Stimulated activated CD4-positive, alpha-beta T cell treated with anti-CD3 and anti-CD28 coated beads, Interleukin-2, amount 100 ng/mL, for 24 hours (primary cell): ENCODE measurements at regions not wholly inside any gene's neighbourhood (a gene's known extent, or its start where the extent isn't known, plus 50 kb on each side); places are given as distances from the start of the nearest gene placed in this dataset.

Source experiments
- DNase-seq, 2 donors: peaks; one replicate each; pipeline ENCODE4 v3.0.0-alpha.2; 2020

- DNase-seq: no peak
These were observed 235.1 kb downstream of the PPARGC1A start for GRCh38 chr4:23654791-23655190.

DNA sequence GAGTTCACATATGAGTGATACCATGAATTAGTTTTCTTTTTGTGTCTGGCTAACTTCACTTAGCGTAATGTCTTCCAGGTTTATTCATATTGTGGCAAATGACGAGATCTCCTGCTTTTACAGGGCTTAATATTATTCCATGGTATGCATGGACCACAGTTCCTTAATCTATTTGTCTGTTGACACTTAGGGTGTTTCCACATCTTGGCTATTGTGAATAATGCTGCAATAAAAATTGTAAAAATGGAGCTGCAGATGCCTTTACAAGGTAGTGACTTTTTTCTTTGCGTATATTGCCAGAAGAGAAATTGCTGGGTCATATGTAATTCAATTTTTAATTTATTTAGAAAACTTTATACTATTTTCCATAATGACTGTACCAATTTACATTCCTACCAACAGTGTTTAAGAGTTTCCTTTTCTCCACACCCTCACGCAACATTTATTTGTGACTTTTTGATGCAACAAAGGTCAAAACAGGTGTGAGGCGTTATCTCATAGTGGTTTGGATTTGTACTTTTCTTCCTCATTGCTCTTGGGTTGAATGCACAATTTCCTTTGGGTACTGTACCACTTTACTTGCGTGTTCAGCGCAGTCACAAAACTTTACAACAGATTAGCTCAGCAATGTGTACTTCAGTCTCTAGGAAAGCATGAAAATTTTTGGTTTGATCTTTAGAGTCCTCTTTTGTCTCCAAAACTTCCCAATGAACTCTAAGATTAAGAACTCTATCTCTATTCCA, 240.8 kb downstream of the PPARGC1A start:
- no peak for DNase-seq

DNA sequence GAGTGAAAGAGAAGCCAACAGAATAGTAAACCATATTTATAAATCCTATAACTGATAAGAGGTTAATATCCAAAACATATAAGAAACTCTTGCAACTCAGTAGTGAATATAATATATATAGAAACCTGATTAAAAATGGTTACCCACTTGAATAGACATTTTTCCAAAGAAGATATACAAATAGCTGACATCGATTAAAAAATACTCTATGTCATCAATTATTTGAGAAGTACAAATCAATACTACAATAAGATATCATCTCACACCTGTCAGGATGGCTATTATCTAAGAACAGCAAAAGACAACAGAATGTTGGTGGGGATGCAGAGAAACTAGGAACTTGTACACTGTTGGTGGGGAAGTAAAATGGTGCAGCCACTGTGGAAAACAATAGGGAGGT, 254.4 kb downstream of the PPARGC1A start:
- DNase-seq: no peak

DNA sequence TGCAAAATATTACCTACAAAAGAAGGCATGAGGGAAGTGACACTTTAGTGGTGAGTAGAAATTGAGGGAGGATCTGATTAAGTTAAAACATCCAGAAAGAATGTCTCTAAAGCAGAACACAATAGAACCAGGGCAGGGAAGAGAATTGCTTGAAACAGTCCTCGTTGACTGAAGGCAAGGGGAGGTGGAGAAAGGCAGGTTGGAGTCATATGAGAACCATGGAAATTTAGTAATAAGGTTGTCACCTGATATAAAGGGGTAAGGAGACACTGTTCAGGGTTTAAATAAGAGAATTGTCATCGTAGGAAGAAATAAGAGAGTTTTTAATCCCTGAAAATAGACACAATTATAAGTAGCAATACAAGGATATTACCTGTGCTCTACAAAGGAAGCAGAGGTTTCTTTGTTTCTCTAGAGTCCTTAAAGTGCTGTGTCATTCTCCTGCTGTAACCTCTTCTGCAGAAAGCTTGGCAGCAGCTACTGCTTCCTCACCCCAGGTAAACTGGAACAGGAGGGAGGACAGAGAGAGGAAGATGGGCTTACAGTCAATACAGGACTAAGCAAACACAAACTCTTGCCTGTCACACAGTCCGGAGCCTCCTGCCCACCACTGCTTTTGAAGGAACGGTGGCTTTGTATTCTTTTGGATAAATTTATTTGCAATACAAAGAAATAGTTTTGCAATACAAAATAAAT, 258.4 kb downstream of the PPARGC1A start:
- DNase-seq: no peak

DNA sequence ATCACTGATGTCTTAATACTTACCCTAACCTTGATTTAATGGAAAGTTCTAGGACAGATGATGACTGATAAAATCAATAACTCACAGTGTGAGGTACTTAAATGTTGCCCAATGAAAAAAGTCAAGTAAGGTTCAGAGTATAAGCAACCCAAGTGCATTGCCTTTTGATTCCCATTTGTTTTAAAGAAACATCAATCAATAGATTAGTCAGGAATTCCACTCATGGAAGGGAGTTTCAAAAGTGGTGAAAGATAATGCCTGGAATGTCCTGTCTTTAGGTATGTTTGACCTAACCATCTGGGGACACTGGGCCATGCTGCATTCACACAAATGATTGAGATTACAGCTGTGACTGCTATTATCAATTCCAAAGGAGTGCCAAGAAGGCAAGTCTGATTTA, 259.7 kb downstream of the PPARGC1A start:
- no peak for DNase-seq

DNA sequence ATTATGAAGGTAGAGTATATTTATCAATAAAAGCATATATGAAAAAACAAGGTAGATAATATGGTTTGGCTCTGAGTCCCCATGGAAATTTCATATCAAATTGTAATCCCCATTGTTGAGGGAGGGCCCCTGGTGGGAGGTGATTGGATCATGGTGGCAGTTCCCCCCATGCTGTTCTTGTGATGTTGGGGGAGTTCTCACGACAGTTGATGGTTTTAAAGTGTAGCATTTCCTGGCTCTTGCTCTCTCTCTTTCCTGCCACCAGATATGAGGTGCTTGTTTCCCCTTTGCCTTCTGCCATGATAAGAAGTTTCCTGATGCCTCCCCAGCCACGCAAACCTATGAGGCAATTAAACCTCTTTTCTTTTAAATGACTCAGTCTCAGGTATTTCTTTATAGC, 260.4 kb downstream of the PPARGC1A start:
- no peak for DNase-seq

DNA sequence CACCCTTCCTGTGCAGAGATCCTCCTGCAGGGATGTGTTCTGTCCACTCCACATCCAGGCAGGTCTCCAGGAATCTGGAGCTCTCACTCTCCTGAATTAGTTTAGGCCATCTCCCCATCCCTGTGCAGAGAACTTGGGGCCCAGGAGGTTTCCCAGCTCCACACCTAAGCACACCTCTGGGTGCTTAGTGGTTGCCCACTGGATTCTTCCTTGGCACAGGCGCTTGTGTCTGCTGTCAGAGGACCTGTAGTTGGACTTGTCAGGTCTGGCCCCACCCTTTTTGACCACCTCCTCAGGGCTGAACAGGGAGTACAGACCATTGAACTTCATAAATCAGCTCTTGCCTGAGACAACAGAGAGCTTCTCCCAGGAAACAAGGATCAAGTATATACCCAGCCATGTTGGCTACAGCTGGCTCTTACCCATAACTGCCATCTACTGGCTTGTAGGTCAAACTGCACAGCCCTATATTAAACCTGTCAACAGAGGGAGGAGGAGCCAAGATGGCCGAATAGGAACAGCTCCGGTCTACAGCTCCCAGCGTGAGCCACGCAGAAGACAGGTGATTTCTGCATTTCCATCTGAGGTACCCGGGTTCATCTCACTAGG, 275.5 kb downstream of the PPARGC1A start:
- no peak for DNase-seq

GRCh38 chr4:23613782-23614181, 276.1 kb downstream of the PPARGC1A start:
- no peak for DNase-seq

DNA sequence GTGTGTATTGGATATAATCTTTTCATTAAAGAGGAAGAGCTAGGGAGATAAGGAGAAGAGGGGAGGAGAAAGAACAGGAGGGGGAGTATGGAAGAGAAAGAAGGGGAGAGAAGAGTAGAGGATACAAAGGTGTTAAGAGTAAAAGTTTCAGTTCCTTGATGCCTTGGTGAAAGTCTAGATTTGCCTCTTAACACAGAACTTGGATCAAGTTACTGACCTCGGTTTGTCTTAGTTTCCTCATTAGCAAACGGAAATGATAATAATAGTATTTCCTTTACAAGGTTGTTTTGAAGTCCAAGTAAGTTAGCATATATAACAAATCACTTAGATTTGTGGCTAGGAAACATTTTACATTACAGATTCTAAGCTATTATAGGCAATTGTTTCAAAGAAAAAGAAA, 287.1 kb downstream of the PPARGC1A start:
- DNase-seq: no peak

DNA sequence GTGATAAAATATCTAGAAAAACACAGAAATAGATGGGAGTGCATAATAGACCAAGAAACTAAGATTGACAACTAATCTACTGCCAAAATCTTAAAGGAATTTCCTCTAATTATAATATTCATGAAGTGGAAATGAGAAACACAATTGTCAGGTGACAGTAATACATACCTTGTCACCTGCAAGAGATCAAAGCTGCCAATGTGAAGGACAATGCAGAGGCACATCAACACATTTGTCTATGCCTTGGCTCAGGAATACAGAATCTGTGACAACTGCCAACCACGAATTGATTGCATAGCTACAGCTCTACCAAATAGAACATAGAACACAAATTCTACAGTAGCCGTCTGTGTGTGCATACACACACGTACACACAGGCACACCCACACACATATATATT, 295.7 kb downstream of the PPARGC1A start:
- DNase-seq: no peak

DNA sequence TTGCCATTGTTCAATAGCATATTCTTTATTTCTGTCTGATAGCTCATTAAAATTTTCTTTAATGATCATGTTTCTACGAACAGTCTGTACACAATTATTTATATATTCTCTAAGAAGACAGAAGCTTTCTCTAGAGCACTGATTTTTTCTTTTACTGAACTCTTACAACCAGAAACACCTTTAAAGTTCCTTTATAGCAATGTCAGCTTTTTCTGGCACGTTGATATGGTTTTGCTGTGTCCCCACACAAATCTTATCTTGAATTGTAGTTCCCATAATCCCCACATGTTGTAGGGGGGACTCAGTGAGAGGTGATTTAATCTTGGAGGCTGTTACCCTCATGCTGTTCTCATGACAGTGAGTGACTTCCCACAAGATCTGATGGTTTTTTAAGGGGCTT, 299.4 kb downstream of the PPARGC1A start:
- DNase-seq: no peak

DNA sequence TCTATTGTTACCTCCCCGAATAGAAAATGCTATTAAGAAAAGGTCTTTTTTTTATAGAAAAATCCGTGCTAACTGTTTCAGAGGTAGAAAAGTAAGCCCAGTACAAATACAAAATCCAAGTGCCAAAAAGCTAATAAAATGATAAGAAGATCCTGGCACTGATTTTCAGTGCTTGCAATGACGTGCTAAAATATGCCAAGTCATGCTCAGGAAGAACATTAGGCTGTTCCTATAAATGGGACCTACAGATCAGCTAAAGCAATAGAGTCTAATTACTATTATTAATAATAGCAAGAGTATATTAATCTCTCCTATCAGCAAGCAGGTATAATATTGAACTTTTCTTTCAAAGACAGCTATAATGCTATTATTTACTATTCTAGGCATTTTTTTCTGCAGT, 305.8 kb downstream of the PPARGC1A start:
- no peak for DNase-seq

DNA sequence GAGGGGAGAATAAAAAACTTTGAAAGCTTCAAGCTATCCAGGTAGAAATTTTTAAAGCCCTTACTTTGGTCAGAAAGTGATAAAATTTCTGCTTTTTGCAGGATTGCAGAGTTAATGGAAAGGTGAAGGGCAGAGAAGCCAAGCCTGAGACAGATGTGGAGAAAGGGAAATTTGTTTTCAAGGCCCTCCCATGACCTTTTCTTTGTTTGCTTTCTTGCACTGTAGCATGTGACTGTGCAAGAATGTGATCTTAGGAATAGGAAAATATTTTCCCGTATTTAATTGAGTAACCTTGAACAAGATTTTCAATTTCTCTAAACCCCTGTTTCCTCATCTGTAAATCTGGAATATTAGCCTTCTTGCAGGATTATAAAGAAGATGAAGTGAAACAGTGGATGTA, 307.2 kb downstream of the PPARGC1A start:
- DNase-seq: no peak

GRCh38 chr4:23579166-23579565, 310.7 kb downstream of the PPARGC1A start:
- DNase-seq: no peak

DNA sequence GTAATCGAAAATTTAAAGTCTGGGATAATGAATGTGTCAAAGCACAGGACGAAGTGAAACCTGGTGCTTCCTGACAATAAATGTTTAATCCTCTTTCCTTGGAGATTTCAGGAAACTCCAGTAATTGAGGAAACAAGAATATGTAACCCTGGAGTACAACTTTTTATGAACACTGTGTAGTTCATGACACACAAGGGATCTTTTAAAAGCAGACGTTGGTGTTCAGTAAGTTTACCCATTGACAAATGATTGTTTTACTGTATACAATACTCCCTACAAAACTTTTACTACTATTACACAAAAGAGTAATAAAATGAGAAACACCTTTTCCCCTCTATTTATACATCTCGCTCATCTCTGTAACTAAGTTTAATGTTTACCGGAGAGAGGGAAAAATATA, 312.4 kb downstream of the PPARGC1A start:
- no peak for DNase-seq

GRCh38 chr4:23572382-23572781, 317.5 kb downstream of the PPARGC1A start:
- DNase-seq: no peak

GRCh38 chr4:23567338-23567737, 322.5 kb downstream of the PPARGC1A start:
- no peak for DNase-seq

GRCh38 chr4:23560748-23561147, 329.1 kb downstream of the PPARGC1A start:
- no peak for DNase-seq

DNA sequence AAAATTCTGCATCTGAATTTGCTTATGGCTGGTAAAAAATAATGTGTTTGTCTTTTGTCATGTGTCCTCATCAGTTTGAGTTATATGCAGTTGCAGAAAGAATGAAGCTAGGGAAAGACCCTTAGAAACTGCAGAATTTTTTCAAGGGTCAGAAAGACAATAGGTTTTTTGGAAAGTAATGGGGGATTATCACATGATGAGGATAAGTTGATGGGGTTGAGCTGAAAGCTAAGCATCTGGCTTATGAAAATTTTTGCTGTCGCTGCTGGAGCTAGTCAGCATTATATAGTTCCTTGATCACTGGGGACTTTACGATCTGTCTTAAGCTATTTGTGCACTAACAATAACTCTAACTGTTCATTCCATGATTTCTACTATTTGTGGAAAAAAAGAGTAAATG, 331.7 kb downstream of the PPARGC1A start:
- no peak for DNase-seq

- no peak for DNase-seq
These were observed 342.2 kb downstream of the PPARGC1A start for GRCh38 chr4:23547601-23548000.

DNA sequence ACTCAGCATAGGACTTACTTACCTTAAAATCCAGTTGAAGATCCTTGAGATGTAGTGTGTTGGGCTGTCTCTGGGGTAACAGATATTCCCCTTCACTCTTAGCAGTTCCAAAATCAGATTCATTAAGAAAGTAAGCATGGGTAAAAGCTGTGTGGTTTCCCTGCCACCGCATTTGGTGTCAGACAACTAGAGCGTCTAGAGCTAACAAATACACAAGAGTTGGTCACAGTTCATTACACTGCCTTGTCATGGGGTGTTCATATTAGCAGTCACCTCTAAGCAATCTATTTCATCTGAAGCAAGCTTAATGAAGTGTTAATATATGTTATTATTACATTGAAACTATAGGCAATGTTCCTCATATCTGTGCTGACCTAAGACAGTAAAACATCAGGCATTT, 342.8 kb downstream of the PPARGC1A start:
- DNase-seq: no peak

GRCh38 chr4:23539969-23540569, 349.8 kb downstream of the PPARGC1A start:
- DNase-seq: no peak

GRCh38 chr4:23533859-23534258, 356.0 kb downstream of the PPARGC1A start:
- DNase-seq: no peak

DNA sequence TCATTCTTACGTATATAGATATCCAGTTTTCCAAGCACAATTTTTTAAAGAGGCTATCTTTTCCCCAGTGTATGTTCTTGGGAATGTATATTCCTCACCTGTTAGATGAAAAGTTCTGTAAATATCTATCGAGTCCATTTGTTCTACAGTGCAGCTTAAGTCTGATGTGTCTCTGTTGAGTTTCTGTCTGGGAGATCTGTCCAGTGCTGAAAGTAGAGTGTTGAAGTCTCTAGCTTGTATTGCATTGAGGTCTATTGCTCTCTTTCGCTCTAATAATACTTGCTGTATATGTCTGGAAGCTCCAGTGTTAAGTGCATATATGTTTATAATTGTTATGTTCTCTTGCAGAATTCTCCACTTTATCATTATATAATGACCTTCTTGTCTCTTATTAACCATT, 373.1 kb downstream of the PPARGC1A start:
- DNase-seq: no peak
